Large intestine (tissue), 3 donors: ENCODE measurements at regions not wholly inside any gene's neighbourhood (a gene's known extent, or its start where the extent isn't known, plus 50 kb on each side); places are given as distances from the start of the nearest gene placed in this dataset.

Experiments used
- DNase-seq, 2 donors: peaks; one replicate each; pipeline versions ENCODE4 v3.0.0 to v3.0.0-alpha.2; 2013
- H3K27ac ChIP-seq: one replicate; pipeline ENCODE4 v1.5.1; 2013; ENCODE audit warnings: low read length
- H3K27me3 ChIP-seq: 2 replicates; pipeline ENCODE4 v1.6.1; 2013; ENCODE audit warnings: low read length; ENCODE audit not compliant: control insufficient read depth, insufficient read depth
- H3K36me3 ChIP-seq: 2 replicates; pipeline ENCODE4 v1.6.1; 2013; ENCODE audit warnings: low read length; ENCODE audit not compliant: control insufficient read depth, insufficient read depth
- H3K4me1 ChIP-seq: one replicate; pipeline ENCODE4 v1.6.1; 2013; ENCODE audit warnings: low read length; ENCODE audit not compliant: control insufficient read depth, insufficient read depth
- H3K4me3 ChIP-seq: one replicate; pipeline ENCODE4 v1.5.1; 2013; ENCODE audit warnings: low read length
- H3K9me3 ChIP-seq: one replicate; pipeline ENCODE4 v1.6.1; 2013; ENCODE audit warnings: mild to moderate bottlenecking, low read depth, low read length, moderate library complexity; ENCODE audit not compliant: control insufficient read depth
- WGBS: methylation state at CpG from one replicate; pipeline ENCODE4 v1.1.5; 2013; ENCODE audit warnings: low lambda C conversion rate; ENCODE audit not compliant: insufficient coverage; 5-methylcytosine and 5-hydroxymethylcytosine counted together

DNA sequence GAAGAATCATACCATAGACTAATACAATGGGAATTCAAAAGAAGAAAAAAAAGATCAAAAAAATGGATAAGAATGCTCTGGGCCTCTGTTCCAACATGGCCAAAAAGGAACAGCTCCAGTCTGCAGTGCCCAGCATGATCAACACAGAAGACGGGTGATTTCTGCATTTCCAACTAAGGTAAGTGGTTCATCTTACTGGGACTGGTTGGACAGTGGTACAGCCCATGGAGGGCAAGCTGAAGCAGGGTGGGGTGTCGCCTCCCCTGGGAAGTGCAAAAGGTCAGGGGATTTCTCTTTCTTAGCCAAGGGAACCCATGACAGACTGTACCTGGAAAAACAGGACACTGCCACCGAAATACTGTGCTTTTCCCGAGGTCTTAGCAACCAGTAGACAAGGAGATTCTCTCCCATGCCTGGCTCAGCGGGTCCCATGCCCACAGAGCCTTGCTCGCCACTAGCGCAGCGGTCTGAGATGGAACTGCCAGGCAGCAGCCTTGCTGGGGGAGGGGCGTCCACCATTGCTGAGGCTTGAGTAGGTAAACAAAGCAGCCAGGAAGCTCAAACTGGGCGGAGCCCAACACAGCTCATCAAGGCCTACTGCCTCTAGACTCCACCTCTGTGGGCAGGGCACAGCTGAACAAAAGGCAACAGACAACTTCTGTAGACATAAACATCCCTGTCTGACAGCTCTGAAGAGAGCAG, 428.4 kb downstream of the MN1 start:
- no peaks in the 10 kb centered on the region for H3K9me3 ChIP-seq
- H3K27ac ChIP-seq: no peak overlapping the region
- WGBS: no CpG with 5 or more reads among the region's 10 CpGs
- peaks cover 4% of the 10 kb centered on the region for H3K4me1 ChIP-seq
- peaks cover 6% of the 10 kb centered on the region for H3K27me3 ChIP-seq
- H3K36me3 ChIP-seq: no peaks in the 10 kb centered on the region
- H3K4me3 ChIP-seq: no peak overlapping the region
- DNase-seq: peak; percentile 74 to 88

DNA sequence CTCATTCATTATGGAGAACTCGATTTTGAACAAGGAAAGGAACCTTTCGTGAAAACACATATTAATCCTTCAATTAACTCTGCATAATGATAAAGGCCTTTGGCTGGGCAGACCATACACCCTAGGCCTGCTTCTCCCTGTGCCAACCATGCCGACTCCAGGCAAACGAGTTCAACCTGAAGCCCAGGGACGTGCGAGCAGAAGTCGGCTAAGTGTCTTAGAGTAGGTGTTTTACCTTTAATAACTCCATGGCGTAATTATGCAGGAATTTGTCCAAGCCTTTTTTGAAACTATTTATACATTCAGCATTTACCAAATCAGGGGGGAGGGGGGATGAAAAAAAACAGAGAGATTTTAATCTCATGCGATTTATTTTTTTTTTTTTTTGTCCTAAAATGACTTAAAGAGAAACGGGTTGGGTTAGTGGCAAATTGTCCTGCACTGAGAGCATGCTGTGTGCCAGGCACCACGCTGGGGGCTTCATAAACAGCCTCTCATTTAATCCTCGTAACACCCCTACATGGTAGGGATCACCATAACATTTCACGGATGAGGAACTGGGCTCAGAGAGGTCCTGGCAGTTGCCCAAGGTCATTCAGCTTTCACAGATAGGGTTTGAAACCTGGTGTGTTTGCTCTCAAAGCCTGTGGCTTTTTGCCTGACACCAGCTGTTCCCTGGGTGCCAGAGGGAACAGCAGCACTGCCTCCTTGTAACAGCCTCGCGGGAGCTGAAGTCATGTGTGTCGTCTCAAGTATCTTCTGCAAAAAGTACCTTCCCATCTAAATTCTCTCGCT, 423.9 kb downstream of the MN1 start:
- H3K27me3 ChIP-seq: peaks cover 22% of the 10 kb centered on the region
- H3K9me3 ChIP-seq: no peaks in the 10 kb centered on the region
- H3K27ac ChIP-seq: no peak overlapping the region
- no peaks in the 10 kb centered on the region for H3K36me3 ChIP-seq
- H3K4me1 ChIP-seq: peaks cover 4% of the 10 kb centered on the region
- no CpG with 5 or more reads among the region's 17 CpGs for WGBS
- H3K4me3 ChIP-seq: no peak overlapping the region
- no peak for DNase-seq

DNA sequence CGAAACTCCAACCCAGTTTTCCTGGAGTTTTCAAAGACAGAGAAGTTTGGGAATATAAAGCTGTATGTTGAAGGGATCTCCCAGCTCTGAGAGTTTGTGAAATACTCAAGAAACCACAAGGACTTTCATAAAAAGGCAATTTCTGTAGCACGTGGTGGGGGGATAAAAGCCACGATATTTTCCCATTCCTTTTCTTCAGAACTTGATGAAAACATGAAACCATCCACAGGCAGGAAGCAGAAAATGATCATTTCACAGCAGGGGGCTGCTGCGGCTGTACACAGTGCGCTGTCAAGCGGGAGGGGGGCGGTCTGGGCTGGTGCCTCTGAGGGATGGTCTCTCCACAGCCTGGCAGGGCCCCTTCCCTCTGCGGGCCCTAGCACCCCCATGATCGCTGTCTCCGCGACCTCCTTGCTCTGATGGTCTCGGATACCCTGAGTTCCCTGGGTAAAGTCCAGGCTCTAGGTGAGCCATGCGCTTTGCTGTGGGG, 423.2 kb downstream of the MN1 start:
- DNase-seq: no peak
- H3K4me1 ChIP-seq: no peaks in the 10 kb centered on the region
- no peak overlapping the region for H3K27ac ChIP-seq
- H3K4me3 ChIP-seq: no peak overlapping the region
- H3K27me3 ChIP-seq: peaks cover 22% of the 10 kb centered on the region
- no peaks in the 10 kb centered on the region for H3K36me3 ChIP-seq
- H3K9me3 ChIP-seq: no peaks in the 10 kb centered on the region
- WGBS: no CpG with 5 or more reads among the region's 13 CpGs

DNA sequence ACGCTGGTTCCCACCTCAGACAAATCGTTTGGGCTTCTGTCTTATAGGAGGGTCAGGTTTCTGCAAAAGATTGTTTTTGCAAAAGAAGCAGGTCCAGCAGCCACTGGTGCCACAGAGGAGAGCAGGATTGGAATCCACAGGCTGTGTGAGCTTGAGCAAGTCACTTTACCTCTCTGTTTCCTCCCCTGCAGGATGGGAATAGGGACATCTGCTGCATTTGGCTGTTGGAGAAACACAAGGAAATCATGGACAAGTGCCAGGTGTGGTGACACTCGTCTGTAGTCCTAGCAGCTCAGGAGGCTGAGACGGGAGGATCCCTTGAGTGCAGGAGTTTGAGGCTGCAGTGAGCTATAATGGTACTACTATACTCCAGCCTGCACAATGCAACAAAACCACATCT, 422.6 kb downstream of the MN1 start:
- WGBS: no CpG with 5 or more reads among the region's 4 CpGs
- Histone ChIP-seq H3K27ac (no peak overlapping the region), H3K36me3 (no peaks in the 10 kb centered on the region), H3K9me3 (no peaks in the 10 kb centered on the region), H3K27me3 (peaks cover 24% of the 10 kb centered on the region), H3K4me1 (no peaks in the 10 kb centered on the region), H3K4me3 (no peak overlapping the region)
- DNase-seq: no peak

DNA sequence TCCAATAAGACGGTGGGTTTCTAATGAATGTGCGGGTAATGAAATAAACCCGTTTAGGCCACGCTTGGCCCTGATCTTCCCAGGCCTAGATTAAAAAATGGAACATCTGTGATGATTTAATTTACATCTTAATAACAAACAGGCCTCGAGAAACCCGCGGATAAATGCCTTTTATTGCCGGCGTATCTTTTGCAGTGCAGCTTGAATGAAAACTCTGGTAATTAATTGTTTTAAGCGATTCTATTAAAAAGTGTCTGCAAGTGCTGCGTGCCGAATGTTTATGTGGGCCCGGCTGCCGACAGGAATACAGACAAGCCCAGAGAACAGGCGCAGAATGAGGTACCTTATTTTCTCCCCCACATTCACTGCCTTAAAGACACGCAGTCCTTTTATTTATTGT, 420.7 kb downstream of the MN1 start:
- no peak overlapping the region for H3K27ac ChIP-seq
- DNase-seq: no peak
- H3K9me3 ChIP-seq: no peaks in the 10 kb centered on the region
- WGBS: 73% methylated on average over 6 of the region's 16 CpGs
- H3K36me3 ChIP-seq: no peaks in the 10 kb centered on the region
- H3K4me1 ChIP-seq: no peaks in the 10 kb centered on the region
- no peak overlapping the region for H3K4me3 ChIP-seq
- peaks cover 30% of the 10 kb centered on the region for H3K27me3 ChIP-seq

DNA sequence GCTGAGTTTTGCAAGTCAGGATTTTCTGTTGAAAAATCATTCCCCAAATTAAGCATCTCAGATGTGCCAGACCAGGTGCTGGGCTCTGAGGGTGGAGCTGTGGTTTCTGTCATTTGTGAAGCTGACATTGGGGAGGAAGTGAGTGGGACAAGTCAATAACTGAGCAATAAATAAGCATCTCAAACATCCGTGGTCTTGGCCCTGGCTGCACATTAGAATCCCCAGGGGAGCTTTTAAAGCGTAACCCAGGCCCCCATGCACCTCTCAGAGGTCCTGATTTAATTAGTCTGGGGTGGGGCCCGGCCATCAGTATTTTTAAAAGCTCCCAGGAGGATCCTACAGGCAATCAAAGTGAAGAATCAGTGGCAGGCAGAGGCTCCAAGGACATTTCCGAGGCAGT, 420.0 kb downstream of the MN1 start:
- Histone ChIP-seq H3K4me1 (no peaks in the 10 kb centered on the region), H3K27me3 (peaks cover 37% of the 10 kb centered on the region), H3K4me3 (no peak overlapping the region), H3K9me3 (no peaks in the 10 kb centered on the region), H3K27ac (no peak overlapping the region), H3K36me3 (no peaks in the 10 kb centered on the region)
- WGBS: no CpG with 5 or more reads among the region's 4 CpGs
- no peak for DNase-seq

DNA sequence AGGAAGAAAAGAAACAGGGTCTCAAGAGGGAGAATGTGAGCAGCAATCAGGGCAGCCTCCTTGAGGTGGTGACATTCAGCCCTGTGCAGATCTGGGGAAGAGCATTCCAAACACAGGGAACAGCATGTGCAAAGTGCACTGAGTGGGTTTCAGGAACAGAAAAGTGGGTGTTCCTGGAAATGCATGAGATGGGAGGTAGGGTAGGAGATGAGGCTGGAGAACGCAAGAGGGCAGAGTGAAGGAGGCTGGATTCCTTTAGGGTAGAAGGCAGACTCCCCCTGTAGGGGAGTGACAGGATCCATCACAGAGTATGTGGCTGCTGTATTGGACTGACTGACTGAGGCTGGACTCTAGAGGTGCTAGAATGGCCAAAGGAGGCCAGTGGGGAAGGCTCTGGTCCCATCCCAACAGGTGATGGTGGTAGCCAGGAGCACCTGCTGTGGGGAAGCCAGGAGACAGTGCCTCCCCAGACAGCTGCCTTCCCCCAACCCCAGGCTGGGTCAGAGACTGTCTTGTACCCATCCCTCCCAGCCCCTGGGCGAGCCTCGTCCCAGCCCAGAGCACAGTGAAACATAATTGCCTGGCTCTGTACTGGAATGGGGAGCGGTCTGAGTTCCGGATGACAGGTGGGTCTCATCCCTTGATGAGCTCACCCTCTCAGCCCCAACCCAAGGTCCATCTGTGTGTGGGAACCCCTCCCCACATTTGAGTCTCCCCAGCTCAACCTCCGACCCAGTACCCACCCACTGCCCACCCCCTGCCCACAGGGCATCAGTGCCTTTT, 419.4 kb downstream of the MN1 start:
- no peak overlapping the region for H3K27ac ChIP-seq
- H3K36me3 ChIP-seq: no peaks in the 10 kb centered on the region
- H3K4me1 ChIP-seq: no peaks in the 10 kb centered on the region
- no CpG with 5 or more reads among the region's 6 CpGs for WGBS
- no peak for DNase-seq
- H3K4me3 ChIP-seq: no peak overlapping the region
- H3K9me3 ChIP-seq: no peaks in the 10 kb centered on the region
- H3K27me3 ChIP-seq: peaks cover 38% of the 10 kb centered on the region

DNA sequence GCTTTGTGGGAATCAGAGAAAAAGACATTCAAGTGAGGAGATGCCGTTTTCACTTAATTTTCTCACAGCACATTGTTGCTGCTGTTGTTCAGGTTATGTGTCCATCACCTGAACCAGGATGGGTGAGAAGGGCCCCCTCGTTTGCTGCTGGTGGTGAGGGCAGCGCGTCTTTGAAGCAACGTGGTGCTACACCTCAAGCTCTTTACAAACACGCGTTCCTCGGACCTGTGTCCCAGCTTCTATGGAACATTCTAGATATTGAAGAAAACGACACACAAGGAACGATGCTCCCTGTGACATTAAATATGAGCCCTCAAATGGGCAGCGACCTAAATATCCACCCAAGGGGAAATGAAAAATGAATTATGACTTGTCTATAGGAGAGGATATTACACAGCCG, 418.6 kb downstream of the MN1 start:
- H3K4me3 ChIP-seq: no peak overlapping the region
- no peak for DNase-seq
- peaks cover 36% of the 10 kb centered on the region for H3K27me3 ChIP-seq
- no peaks in the 10 kb centered on the region for H3K9me3 ChIP-seq
- no peaks in the 10 kb centered on the region for H3K4me1 ChIP-seq
- H3K27ac ChIP-seq: no peak overlapping the region
- H3K36me3 ChIP-seq: no peaks in the 10 kb centered on the region
- WGBS: 88% methylated on average over 5 of the region's 12 CpGs

DNA sequence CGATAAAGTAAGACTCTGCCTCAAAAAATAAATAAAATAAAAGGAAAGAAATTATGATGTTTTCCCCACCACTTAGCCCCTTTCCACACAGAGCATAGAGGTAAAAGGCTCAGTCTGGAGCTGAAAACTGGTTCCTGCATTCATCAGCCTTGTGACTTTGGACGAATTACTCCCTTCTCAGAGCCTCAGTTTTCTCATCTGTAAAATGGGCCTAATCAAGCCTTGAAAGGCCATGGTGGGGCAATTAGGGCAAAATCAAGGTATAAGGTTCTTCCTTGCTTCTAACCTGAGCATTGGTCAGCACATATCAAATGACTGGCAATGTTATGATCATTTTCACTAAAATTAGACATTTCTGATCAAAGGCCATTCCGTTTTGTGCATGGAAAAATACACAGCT, 417.7 kb downstream of the MN1 start:
- Histone ChIP-seq H3K36me3 (no peaks in the 10 kb centered on the region), H3K4me1 (no peaks in the 10 kb centered on the region)

DNA sequence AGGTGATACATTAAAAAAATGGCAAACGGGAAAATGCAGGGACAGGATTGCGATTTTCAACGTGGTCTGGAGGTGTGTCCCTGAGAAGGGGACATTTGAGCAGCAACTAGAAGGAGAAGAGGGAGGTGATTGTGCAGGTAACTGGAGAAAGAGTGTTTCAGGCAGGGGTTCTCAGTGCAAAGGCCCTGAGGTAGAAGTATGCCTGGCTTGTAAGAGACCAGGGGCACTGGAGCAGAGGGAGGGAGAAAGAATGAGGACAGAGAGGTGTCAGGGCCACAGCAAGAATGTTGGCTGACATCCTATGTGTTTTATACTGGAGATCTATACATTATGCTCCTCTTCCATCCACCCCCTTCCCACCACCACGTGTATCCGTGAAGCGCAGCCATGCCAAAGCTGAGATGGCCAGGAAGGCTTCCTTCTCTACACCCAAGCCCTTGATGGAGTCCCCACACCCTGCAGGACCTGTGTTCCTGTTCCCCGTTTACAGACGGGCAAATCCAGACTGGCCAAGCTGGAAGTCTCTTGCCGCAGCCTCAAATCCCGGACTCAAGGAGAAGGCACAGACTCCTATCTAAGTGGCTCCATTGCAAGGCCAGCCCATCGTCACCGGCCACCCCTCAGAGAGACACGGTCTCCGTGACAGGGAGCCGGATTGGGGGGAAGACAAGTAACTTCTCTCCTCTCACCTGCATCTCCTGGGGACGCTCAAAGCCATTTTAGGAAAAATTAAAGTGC, 416.1 kb downstream of the MN1 start:
- Histone ChIP-seq H3K27me3 (peaks cover 38% of the 10 kb centered on the region), H3K27ac (no peak overlapping the region), H3K4me1 (no peaks in the 10 kb centered on the region), H3K36me3 (no peaks in the 10 kb centered on the region), H3K9me3 (no peaks in the 10 kb centered on the region), H3K4me3 (no peak overlapping the region)
- no peak for DNase-seq
- WGBS: 100% methylated on average over 2 of the region's 16 CpGs

More for the DNA sequence above, 417.7 kb downstream of the MN1 start:
- Histone ChIP-seq H3K27ac (no peak overlapping the region), H3K27me3 (peaks cover 38% of the 10 kb centered on the region), H3K9me3 (no peaks in the 10 kb centered on the region), H3K4me3 (no peak overlapping the region)
- WGBS: 60% methylated on average over 1 of the region's 3 CpGs
- DNase-seq: no peak
